ENCODE measurements at regions not wholly inside any gene's neighbourhood (a gene's known extent, or its start where the extent isn't known, plus 50 kb on each side); places are given as distances from the start of the nearest gene placed in this dataset.

GRCh38 chr16:80082906-80083305 is 457.9 kb upstream of the DYNLRB2 start:
- in situ Hi-C loops (cut with HindIII; ENCODE audit: low pct_ligation_motif_present, low pct_unique_long_range_greater_than_20kb, low sequenced_read_pairs), result no loop called here
- DNase-seq, result no peak

GRCh38 chr16:80081846-80082245 is 458.9 kb upstream of the DYNLRB2 start:
- in situ Hi-C loops (cut with HindIII; ENCODE audit: low pct_ligation_motif_present, low pct_unique_long_range_greater_than_20kb, low sequenced_read_pairs), result no loop called here
- DNase-seq, result no peak

- no peak for DNase-seq
- in situ Hi-C loops (cut with HindIII; ENCODE audit: low pct_ligation_motif_present, low pct_unique_long_range_greater_than_20kb, low sequenced_read_pairs), result no loop called here
Observed at GRCh38 chr16:80080287-80080851, 460.4 kb upstream of the DYNLRB2 start.

GRCh38 chr16:80079072-80079471 is 461.7 kb upstream of the DYNLRB2 start:
- in situ Hi-C loops (cut with HindIII; ENCODE audit: low pct_ligation_motif_present, low pct_unique_long_range_greater_than_20kb, low sequenced_read_pairs), result no loop called here
- DNase-seq, result no peak

- in situ Hi-C loops (cut with HindIII; ENCODE audit: low pct_ligation_motif_present, low pct_unique_long_range_greater_than_20kb, low sequenced_read_pairs), result no loop called here
- DNase-seq, result no peak
Observed at GRCh38 chr16:80077696-80078095, 463.1 kb upstream of the DYNLRB2 start.

- in situ Hi-C loops (cut with HindIII; ENCODE audit: low pct_ligation_motif_present, low pct_unique_long_range_greater_than_20kb, low sequenced_read_pairs), result no loop called here
- DNase-seq, result no peak
Observed at GRCh38 chr16:80074329-80074728, 466.5 kb upstream of the DYNLRB2 start.

- in situ Hi-C loops (cut with HindIII; ENCODE audit: low pct_ligation_motif_present, low pct_unique_long_range_greater_than_20kb, low sequenced_read_pairs), result no loop called here
Observed at GRCh38 chr16:80071964-80072456, 468.8 kb upstream of the DYNLRB2 start.

GRCh38 chr16:80066805-80067580 is 466.5 kb upstream of the MAF start:
- no peak for DNase-seq
- in situ Hi-C loops (cut with HindIII; ENCODE audit: low pct_ligation_motif_present, low pct_unique_long_range_greater_than_20kb, low sequenced_read_pairs), result no loop called here

More at GRCh38 chr16:80071964-80072456, 468.8 kb upstream of the DYNLRB2 start:
- DNase-seq, result no peak

GRCh38 chr16:80065541-80065940 is 465.0 kb upstream of the MAF start:
- no peak for DNase-seq

GRCh38 chr16:80063713-80064069 is 463.2 kb upstream of the MAF start:
- DNase-seq, result no peak
- in situ Hi-C loops (cut with HindIII; ENCODE audit: low pct_ligation_motif_present, low pct_unique_long_range_greater_than_20kb, low sequenced_read_pairs), result no loop called here

More at GRCh38 chr16:80065541-80065940, 465.0 kb upstream of the MAF start:
- in situ Hi-C loops (cut with HindIII; ENCODE audit: low pct_ligation_motif_present, low pct_unique_long_range_greater_than_20kb, low sequenced_read_pairs), result no loop called here

- DNase-seq, result no peak
Observed at GRCh38 chr16:80063031-80063712, 462.6 kb upstream of the MAF start.

GRCh38 chr16:80062361-80063030 is 462.0 kb upstream of the MAF start:
- in situ Hi-C loops (cut with HindIII; ENCODE audit: low pct_ligation_motif_present, low pct_unique_long_range_greater_than_20kb, low sequenced_read_pairs), result no loop called here

More at GRCh38 chr16:80063031-80063712, 462.6 kb upstream of the MAF start:
- in situ Hi-C loops (cut with HindIII; ENCODE audit: low pct_ligation_motif_present, low pct_unique_long_range_greater_than_20kb, low sequenced_read_pairs), result no loop called here

GRCh38 chr16:80060470-80060869 is 459.9 kb upstream of the MAF start:
- in situ Hi-C loops (cut with HindIII; ENCODE audit: low pct_ligation_motif_present, low pct_unique_long_range_greater_than_20kb, low sequenced_read_pairs), result no loop called here
- no peak for DNase-seq

More at GRCh38 chr16:80062361-80063030, 462.0 kb upstream of the MAF start:
- DNase-seq, result no peak

- in situ Hi-C loops (cut with HindIII; ENCODE audit: low pct_ligation_motif_present, low pct_unique_long_range_greater_than_20kb, low sequenced_read_pairs), result no loop called here
- no peak for DNase-seq
Observed at GRCh38 chr16:80059836-80060235, 459.3 kb upstream of the MAF start.

GRCh38 chr16:80058214-80058613 is 457.7 kb upstream of the MAF start:
- no peak for DNase-seq
- in situ Hi-C loops (cut with HindIII; ENCODE audit: low pct_ligation_motif_present, low pct_unique_long_range_greater_than_20kb, low sequenced_read_pairs), result no loop called here

GRCh38 chr16:80056324-80056723 is 455.8 kb upstream of the MAF start:
- in situ Hi-C loops (cut with HindIII; ENCODE audit: low pct_ligation_motif_present, low pct_unique_long_range_greater_than_20kb, low sequenced_read_pairs), result no loop called here
- no peak for DNase-seq

GRCh38 chr16:80055831-80056230 is 455.3 kb upstream of the MAF start:
- no peak for DNase-seq
- in situ Hi-C loops (cut with HindIII; ENCODE audit: low pct_ligation_motif_present, low pct_unique_long_range_greater_than_20kb, low sequenced_read_pairs), result no loop called here

GRCh38 chr16:80054647-80055046 is 454.1 kb upstream of the MAF start:
- no peak for DNase-seq

GRCh38 chr16:80051040-80051439 is 450.5 kb upstream of the MAF start:
- no peak for DNase-seq
- in situ Hi-C loops (cut with HindIII; ENCODE audit: low pct_ligation_motif_present, low pct_unique_long_range_greater_than_20kb, low sequenced_read_pairs), result no loop called here

More at GRCh38 chr16:80054647-80055046, 454.1 kb upstream of the MAF start:
- in situ Hi-C loops (cut with HindIII; ENCODE audit: low pct_ligation_motif_present, low pct_unique_long_range_greater_than_20kb, low sequenced_read_pairs), result no loop called here

All from ACHN (cell line).